Ovary (tissue), 7 donors: ENCODE measurements at regions not wholly inside any gene's neighbourhood (a gene's known extent, or its start where the extent isn't known, plus 50 kb on each side); places are given as distances from the start of the nearest gene placed in this dataset.
A peak's percentile ranks its signal among the peaks of the same experiment; 100 is the strongest.

Source experiments
- DNase-seq, 5 donors: peaks; one replicate each; pipeline ENCODE4 v3.0.0-alpha.2; 2019 to 2020
- H3K27ac ChIP-seq, 2 donors: fragments of 200-600 bp; one replicate each; pipeline versions ENCODE4 v1.5.1 to v1.8.0; 2019 to 2022
- H3K27me3 ChIP-seq: fragments of 200-600 bp; one replicate; pipeline ENCODE4 v1.8.0; 2022
- H3K36me3 ChIP-seq: fragments of 200-600 bp; sonication (generic); one replicate; pipeline ENCODE4 v1.5.1; 2019
- H3K4me1 ChIP-seq: one replicate; pipeline ENCODE4 v1.8.1; 2013; ENCODE audit warnings: mild to moderate bottlenecking, moderate library complexity; ENCODE audit not compliant: insufficient read depth
- H3K4me3 ChIP-seq: fragments of 200-600 bp; sonication (generic); one replicate; pipeline ENCODE4 v1.5.1; 2017
- H3K9me3 ChIP-seq, 2 donors: fragments of 200-600 bp in 1 of 2; sonication (generic) in 1 of 2; one replicate each; pipeline versions ENCODE4 v1.5.1 to v1.8.1; 2013 to 2019; ENCODE audit warnings: mild to moderate bottlenecking in 1 of 2, moderate library complexity in 1 of 2
- CTCF ChIP-seq, 3 donors: fragments of 450-650 bp in 2 of 3; fragments of 200-600 bp in 1 of 3; IDR thresholded peaks; one replicate each; pipeline versions ENCODE4 v1.5.1 to v1.8.0; 2016 to 2022; ENCODE audit warnings: antibody characterized with exemption in 3 of 3, mild to moderate bottlenecking in 1 of 3
- EP300 ChIP-seq: sonication (generic); formaldehyde crosslinking; IDR thresholded peaks from one replicate; pipeline ENCODE4 v1.6.1; 2017; ENCODE audit warnings: antibody characterized with exemption
- POLR2A ChIP-seq: fragments of 450-650 bp; IDR thresholded peaks from one replicate; pipeline ENCODE4 v1.6.1; 2017; ENCODE audit warnings: antibody characterized with exemption, mild to moderate bottlenecking, moderate library complexity
- WGBS, 3 donors: extraction: QIAGEN DNeasy Blood & Tissue Kit in 1 of 3; methylation state at CpG; one replicate each; pipeline versions ENCODE4 v1.1.5 to v1.1.7; 2013 to 2017; 5-methylcytosine and 5-hydroxymethylcytosine counted together
- intact Hi-C, 4 donors: fragments of 100-400 bp; cut with DNase I; formaldehyde crosslinking; loops; one replicate each; pipeline versions ENCODE4 v1.11.0 to v1.15.1; 2022 to 2023
- donor health status: DM: no; HTN: no; CAD: no; lungs with moderate emphysema.
- donor health status: DM: no; HTN: no; CAD: no.
- donor health status: Bipolar disorder and iron deficiency.
- donor health status: DM: no; HTN: no; CAD: no.
- donor health status: DM: yes; HTN: yes; CAD: no.

- DNase-seq: peak in 1 of 5 donors; percentile 9
- Histone ChIP-seq H3K27me3 (no peaks in the 10 kb centered on the region), H3K9me3 (no peaks in the 10 kb centered on the region), H3K36me3 (no peaks in the 10 kb centered on the region), H3K4me1 (no peaks in the 10 kb centered on the region), H3K4me3 (no peak overlapping the region), H3K27ac (no peak overlapping the region)
- no peak for TF ChIP-seq EP300
- TF ChIP-seq POLR2A: no peak
- TF ChIP-seq CTCF (IDR thresholded peaks at IDR 0.05): no peak
- WGBS, 3 donors: 72 to 76% (median 72%) methylated on average over 33 of the region's 33 CpGs
- intact Hi-C loops: no loop called here
Observed at GRCh38 chr4:1540601-1541375, 134.5 kb upstream of the NKX1-1 start.

- Histone ChIP-seq H3K4me1 (no peaks in the 10 kb centered on the region), H3K27ac (no peak overlapping the region), H3K27me3 (no peaks in the 10 kb centered on the region), H3K4me3 (no peak overlapping the region), H3K9me3 (no peaks in the 10 kb centered on the region), H3K36me3 (no peaks in the 10 kb centered on the region)
- intact Hi-C loops: no loop called here
- 84 to 86% (median 84%) methylated on average over 45 of the region's 45 CpGs for WGBS, 3 donors
- TF ChIP-seq EP300: no peak
- TF ChIP-seq POLR2A: no peak
- DNase-seq: peak in 1 of 5 donors; percentile 12
Observed at GRCh38 chr4:1539859-1540600, 133.8 kb upstream of the NKX1-1 start.

GRCh38 chr4:1538941-1539772, 132.9 kb upstream of the NKX1-1 start:
- H3K27ac ChIP-seq: no peak overlapping the region
- peak in 1 of 5 donors; percentile 7 for DNase-seq
- no peaks in the 10 kb centered on the region for H3K4me1 ChIP-seq
- H3K9me3 ChIP-seq: no peaks in the 10 kb centered on the region
- 84 to 85% (median 84%) methylated on average over 23 of the region's 23 CpGs for WGBS, 3 donors
- TF ChIP-seq POLR2A: no peak
- no peak for TF ChIP-seq EP300
- TF ChIP-seq CTCF (IDR thresholded peaks at IDR 0.05): no peak
- intact Hi-C loops: no loop called here
- H3K4me3 ChIP-seq: no peak overlapping the region
- no peaks in the 10 kb centered on the region for H3K27me3 ChIP-seq
- H3K36me3 ChIP-seq: no peaks in the 10 kb centered on the region

- Histone ChIP-seq H3K4me1 (no peaks in the 10 kb centered on the region), H3K9me3 (no peaks in the 10 kb centered on the region), H3K27me3 (no peaks in the 10 kb centered on the region), H3K4me3 (no peak overlapping the region), H3K27ac (no peak overlapping the region), H3K36me3 (no peaks in the 10 kb centered on the region)
- intact Hi-C loops: no loop called here
- 39 to 59% (median 52%) methylated on average over 4 to 9 of the region's 9 CpGs for WGBS, 3 donors
- DNase-seq: peak in 1 of 5 donors; percentile 21
- TF ChIP-seq POLR2A (no peak), CTCF (IDR thresholded peaks at IDR 0.05) (no peak), EP300 (no peak)
Observed at GRCh38 chr4:1538096-1538410, 131.8 kb upstream of the NKX1-1 start.
